ENCODE measurements at regions not wholly inside any gene's neighbourhood (a gene's known extent, or its start where the extent isn't known, plus 50 kb on each side); places are given as distances from the start of the nearest gene placed in this dataset.

DNA sequence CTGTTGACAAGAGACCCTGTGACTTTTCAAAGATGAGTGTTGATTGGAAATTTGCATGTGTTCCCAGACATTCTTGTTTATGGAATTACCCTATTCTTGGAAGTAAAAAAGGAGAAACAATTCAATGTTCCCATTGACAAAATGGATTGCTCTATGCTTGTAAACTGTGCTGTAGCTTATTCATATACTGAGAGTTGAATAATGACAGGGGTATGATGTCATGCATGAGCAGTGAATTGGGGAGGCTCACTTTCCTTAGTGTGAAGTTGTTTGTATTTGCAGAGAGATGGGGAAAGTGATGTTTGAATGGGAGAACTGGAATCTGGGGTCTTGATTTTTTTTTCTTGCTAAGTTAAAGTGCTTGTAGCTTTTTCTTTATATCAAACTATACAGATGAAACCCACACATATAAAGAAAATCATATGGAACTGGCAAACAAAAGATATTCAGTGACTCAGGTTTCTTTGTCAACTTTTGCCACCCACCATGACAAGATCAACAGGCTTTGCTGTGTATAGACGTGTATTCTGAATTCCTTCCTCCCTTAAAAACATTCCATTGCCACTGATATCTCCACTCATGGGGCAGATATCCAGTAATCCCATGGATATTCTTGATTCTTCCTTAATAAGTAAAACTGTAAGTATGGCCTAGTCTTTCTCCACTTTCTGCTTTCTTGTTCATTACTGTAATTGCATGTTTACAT lies 97.8 kb upstream of the JAG1 start:
- no peak for DNase-seq (ENCODE audit: low spot score)

DNA sequence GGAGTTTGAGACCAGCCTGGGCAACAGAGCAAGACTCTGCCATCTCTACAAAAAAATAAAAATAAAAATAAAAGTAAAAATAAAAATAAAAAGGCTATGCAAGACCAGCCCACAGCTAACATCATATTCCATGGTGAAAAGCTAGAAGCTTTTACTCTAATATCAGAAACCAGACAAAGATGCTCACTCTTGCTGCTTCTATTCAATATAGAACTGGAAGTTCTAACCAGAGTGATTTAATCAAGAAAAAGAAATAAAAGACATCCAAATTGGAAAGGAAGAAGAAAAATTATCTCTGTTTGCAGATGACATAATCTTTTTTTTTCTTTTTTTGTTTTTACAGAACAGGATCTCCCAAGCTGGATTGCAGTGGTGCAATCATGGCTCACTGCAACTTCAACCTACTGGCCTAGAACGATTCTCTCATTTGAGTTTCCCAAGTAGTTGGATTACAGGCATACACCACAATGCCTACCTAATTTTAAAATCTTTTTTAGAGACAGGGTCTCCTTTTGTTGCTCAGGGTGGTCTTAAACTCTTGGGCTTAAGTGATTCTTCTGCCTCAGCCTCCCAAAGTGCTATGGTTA lies 100.7 kb upstream of the JAG1 start:
- DNase-seq (ENCODE audit: low spot score): no peak

DNA sequence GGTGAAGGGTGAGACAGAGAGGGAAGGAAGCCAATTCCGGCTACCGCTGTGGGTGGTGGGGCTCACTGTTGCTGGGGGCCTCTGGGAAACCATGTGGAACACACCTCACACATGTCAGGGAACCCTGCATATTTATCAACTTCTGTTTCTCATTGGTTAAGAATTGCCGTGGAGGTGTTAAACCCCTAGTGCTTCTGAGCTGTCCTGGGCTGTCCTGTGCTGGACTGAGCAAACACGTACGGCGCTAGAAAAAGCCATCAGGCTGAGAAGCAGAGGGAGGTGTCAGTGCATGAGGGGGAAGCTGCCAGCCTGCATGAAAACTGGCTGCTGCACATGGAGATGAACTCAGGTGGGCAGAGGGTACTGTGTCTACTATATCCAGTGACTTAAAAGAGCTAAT lies 103.9 kb upstream of the JAG1 start:
- no peak for DNase-seq (ENCODE audit: low spot score)

DNA sequence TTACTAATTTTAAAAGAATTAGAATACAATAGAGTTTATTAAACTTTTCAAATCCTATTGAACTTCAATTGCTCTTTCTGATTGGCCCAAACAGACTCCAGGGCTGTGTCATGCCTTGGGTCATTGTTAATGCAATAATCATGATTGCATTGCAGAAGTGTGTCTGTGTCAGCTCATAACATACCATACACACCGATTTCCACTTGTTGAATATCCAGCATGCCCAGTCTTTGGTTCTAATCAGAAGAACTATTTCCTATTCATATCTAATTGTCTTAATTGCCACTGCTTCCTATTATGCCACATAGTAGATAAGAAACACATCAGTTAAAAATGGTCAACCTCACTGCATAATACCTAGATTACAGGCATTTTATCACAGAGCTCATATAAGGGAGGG lies 106.1 kb upstream of the JAG1 start:
- no peak for DNase-seq (ENCODE audit: low spot score)

DNA sequence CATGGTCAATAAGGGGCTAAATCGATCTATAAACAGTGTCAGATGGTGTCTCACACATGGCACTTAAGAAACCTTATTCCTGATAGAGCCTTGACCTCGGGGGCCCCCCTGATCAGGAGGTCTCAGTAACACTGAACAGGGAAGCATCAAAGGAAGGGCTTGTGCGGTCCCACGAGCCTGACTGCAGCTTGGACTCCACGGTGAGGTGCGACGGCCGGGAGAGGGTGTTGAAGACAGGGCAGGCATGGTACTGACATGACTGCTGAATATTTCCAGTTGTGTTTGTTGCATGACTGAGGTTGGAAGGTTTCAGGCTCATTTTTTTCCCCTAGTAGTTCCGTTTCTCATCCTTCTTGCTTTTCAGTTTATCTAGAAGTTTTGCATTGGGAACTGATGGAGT lies 107.1 kb upstream of the JAG1 start:
- no peak for DNase-seq (ENCODE audit: low spot score)

DNA sequence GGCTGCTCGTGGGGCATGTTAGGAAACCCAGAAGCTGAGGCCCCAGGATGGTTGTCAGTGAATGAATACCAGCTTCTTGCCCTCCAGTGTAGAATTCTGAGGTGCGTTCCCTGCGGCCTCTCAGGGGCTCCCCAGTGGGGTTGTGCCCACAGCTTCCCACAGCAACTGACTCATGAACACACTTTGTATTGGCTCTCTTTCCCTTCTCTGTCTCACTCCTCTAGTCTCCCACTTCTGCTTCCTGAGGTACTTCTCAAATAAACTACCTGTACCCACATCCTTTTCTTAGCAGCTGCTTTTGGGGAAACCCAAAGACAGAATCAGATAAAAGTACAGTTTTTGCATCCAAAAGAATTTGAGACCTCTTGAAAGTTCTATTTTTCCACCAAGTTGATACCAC lies 107.7 kb upstream of the JAG1 start:
- DNase-seq (ENCODE audit: low spot score): no peak

GRCh38 chr20:10783707-10784553 lies 110.1 kb upstream of the JAG1 start:
- no peak for DNase-seq (ENCODE audit: low spot score)

DNA sequence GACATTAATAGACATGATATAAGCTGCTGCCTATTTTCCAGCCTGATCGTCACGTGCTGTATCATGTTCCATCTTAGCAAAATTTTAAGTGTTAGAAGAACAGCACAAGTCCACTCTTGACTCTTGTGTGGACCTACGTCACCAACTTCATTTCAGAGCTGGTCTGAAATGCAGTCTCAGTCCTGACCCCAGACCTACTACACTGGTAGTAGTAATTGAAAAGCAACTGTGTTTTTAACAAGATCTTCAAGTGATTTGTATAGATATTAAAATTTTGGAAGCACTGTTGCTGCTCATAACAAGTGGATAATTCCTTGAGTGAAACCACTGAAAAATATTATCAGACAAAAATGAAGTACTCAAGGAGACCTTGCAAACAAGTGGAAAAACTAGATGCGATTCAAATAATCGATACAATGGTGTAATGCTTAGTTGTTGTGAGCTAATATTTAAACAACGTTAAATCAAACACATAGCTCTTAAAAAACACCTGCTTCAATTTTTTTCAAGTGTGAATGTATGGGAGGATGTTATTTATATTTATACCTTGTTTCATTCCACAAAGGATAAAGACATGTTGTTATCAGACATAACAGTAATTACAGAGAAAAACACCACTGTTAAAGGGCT lies 110.9 kb upstream of the JAG1 start:
- DNase-seq (ENCODE audit: low spot score): no peak

- no peak for DNase-seq (ENCODE audit: low spot score)
These were observed 112.9 kb upstream of the JAG1 start for GRCh38 chr20:10786678-10787077.

GRCh38 chr20:10788055-10788454 lies 114.3 kb upstream of the JAG1 start:
- DNase-seq (ENCODE audit: low spot score): no peak

GRCh38 chr20:10788877-10789276 lies 115.1 kb upstream of the JAG1 start:
- DNase-seq (ENCODE audit: low spot score): no peak

DNA sequence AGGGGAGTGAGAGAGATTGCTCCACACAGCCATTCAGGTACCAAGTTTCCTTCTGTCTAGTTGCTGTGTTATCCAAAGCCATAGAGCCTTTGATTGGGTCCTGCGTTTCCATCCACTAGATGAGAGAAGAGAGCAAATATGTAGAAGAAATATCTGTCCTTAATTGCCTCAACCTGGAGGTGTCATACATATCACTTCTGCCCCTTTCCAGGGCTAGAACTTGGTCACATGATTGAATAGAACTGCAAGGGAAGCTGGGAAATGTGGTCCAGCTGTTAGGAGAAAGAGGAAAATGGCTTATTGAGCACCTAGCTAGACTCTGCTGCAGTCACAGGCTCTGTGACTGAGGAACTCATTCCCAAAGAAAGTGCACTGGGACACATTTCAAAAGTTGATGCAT lies 115.6 kb upstream of the JAG1 start:
- no peak for DNase-seq (ENCODE audit: low spot score)

DNA sequence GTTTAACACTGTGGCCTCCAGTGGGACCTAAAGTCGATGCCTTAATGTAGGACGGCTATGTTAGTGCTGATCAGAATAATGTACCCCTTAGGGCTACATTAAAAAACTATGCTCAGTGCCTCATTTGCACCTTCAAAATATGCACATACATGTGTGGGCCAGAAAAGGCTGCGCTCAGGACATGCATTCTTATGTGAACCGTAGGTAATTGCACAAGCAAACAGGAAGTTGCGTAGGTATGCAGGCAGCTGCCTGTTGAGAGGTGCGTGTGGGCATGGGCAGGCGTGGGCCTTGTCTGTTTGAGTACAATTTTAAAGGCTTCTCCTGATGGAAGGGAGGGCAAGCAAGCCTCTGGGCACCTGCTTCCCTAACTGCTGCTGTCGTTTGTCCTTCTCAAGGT lies 116.2 kb upstream of the JAG1 start:
- DNase-seq (ENCODE audit: low spot score): no peak

DNA sequence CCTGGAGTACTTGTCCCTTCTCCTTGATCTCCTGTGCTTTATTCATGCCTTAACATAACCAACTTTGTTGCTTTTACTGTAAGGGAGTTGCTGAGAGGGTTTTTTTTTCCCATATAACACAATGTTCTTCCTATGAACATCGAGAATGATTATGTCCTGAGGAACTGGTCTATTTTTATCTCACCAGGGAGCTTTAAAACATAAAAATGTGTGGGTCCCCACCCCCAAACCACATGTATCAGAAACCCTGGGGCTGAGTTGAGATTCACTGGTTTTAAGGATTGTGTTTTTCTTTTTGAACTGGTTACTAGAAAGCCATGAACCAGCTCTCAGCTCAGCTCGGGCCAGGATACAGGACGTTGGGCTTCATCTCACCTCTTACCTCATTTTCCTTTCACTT lies 118.5 kb upstream of the JAG1 start:
- DNase-seq (ENCODE audit: low spot score): no peak

DNA sequence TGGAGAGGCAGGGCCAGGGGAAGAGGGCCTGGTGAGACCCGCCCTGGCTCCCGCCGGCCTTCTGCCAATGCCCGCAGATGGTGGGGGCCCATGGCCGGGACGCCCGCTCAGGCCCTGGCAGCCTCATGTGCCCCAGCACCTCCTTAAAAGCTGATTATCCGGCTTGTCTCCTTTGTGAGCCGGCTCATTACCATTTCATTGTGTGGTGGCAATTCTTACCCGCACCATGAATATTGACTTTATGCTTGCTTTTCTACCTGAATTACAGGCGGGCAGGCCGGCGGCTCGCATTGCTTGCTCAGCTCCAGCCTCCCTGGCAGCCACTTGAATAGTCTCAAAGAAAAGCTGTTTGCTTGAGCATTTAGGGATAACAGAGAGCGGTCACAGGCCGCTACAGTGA lies 120.0 kb upstream of the JAG1 start:
- DNase-seq (ENCODE audit: low spot score): no peak

GRCh38 chr20:10794765-10795164 lies 121.0 kb upstream of the JAG1 start:
- no peak for DNase-seq (ENCODE audit: low spot score)

- DNase-seq (ENCODE audit: low spot score): no peak
These were observed 121.7 kb upstream of the JAG1 start for GRCh38 chr20:10795286-10796026.

DNA sequence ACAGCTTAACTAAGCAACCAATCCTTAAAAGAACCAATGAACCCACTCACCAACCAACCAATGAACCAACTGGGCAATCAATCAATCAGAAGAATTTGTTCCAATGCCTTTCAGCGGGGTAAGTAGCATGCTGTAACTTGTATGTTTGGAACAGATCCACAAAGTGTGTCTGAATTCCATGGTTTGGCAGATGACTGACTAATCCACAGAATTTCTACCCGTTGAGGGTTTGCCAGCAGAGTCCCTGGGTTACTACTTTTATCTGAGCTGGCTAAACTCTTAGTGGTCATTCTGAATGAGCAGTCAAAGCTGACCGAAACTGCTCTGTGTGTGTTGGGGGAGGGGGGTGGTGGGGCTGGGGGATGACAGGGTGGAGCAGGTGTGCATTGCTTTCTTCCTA lies 125.0 kb upstream of the JAG1 start:
- no peak for DNase-seq (ENCODE audit: low spot score)

DNA sequence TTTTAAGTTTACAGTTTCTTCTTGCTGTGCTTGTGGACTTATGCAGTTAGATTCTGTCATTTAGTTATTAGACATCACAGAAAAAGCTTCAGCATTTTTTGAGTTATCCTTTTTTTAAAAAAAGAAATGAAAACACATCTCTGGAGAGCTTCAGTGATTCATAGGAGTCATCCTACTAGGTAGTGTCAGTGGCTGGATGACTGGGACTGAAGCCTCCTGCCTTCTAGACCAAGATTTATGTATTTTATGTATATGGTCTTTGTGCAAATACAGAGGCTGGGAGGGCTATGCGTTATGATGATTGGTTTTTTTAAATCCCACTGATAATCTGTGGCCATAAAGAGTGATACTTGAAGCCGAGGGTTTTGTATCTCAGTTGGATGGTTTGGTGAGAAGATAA lies 125.9 kb upstream of the JAG1 start:
- no peak for DNase-seq (ENCODE audit: low spot score)

GRCh38 chr20:10800288-10800687 lies 126.5 kb upstream of the JAG1 start:
- DNase-seq (ENCODE audit: low spot score): no peak

DNA sequence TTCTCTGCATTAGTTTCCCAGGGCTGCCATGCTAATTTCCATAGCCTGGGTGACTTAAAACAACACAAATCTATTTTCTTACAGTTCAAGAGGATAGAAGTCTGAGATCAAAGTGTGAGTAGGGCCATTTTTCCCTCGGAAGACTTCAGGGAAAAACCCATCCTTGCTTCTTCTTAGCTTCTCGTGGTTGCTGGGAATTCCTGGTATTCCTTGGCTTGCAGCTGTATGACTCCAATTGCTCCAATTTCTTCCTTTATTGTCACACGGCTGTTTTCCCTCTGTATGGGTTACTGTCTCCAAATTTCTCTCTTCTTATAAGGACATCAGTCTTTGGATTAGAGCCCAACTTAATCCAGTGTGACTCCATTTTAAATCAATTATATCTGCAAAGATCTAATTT lies 128.4 kb upstream of the JAG1 start:
- DNase-seq (ENCODE audit: low spot score): no peak

DNA sequence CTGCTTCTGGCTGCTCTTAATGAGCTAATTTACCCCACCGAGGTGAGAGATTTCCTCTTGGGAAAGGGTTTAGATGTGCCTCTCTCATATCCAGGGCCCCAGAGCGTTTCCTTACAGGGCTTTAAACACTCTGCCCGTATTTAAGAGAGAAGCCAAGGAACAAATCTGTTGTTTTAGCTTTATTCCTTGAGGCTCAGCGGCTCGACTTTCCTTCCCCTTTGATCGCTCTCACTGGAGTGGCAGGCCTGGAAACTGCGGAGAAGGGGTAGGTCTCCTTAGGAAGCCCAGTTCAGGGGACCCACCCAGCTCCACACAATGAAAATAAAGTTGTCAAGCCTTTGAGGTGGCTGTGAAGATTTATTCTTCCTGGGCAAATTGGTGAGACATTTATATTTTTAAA lies 132.0 kb upstream of the JAG1 start:
- no peak for DNase-seq (ENCODE audit: low spot score)
